ENCODE measurements at regions not wholly inside any gene's neighbourhood (a gene's known extent, or its start where the extent isn't known, plus 50 kb on each side); places are given as distances from the start of the nearest gene placed in this dataset.

- no peak for TF ChIP-seq CTCF (IDR thresholded peaks at IDR 0.05)
These were observed 156.4 kb downstream of the EFNB1 start for GRCh38 chrX:68985135-68985755.

GRCh38 chrX:68983004-68983857 is 154.4 kb downstream of the EFNB1 start:
- no peak for TF ChIP-seq CTCF (IDR thresholded peaks at IDR 0.05)
- peaks cover 7% of the 10 kb centered on the region for H3K27me3 Mint-ChIP-seq (ENCODE audit: insufficient read depth)
- no peak overlapping the region for H3K4me3 Mint-ChIP-seq
- no peaks in the 10 kb centered on the region for H3K9me3 Mint-ChIP-seq
- H3K4me1 Mint-ChIP-seq (ENCODE audit: low read depth): no peaks in the 10 kb centered on the region
- H3K36me3 Mint-ChIP-seq (ENCODE audit: low read depth): no peaks in the 10 kb centered on the region
- no peak overlapping the region for H3K27ac Mint-ChIP-seq
- no peak for DNase-seq

More at GRCh38 chrX:68985135-68985755, 156.4 kb downstream of the EFNB1 start:
- no peak for DNase-seq
- Mint-ChIP-seq H3K4me1 (ENCODE audit: low read depth) (peaks cover 2% of the 10 kb centered on the region; the same call in 1 of the 2 replicates), H3K27me3 (ENCODE audit: insufficient read depth) (peaks cover 7% of the 10 kb centered on the region), H3K9me3 (no peaks in the 10 kb centered on the region), H3K36me3 (ENCODE audit: low read depth) (no peaks in the 10 kb centered on the region), H3K27ac (no peak overlapping the region), H3K4me3 (no peak overlapping the region)

GRCh38 chrX:68982476-68982875 is 153.7 kb downstream of the EFNB1 start:
- Mint-ChIP-seq H3K4me3 (no peak overlapping the region), H3K27me3 (ENCODE audit: insufficient read depth) (peaks cover 7% of the 10 kb centered on the region), H3K36me3 (ENCODE audit: low read depth) (no peaks in the 10 kb centered on the region), H3K4me1 (ENCODE audit: low read depth) (no peaks in the 10 kb centered on the region), H3K27ac (no peak overlapping the region), H3K9me3 (no peaks in the 10 kb centered on the region)
- TF ChIP-seq CTCF (IDR thresholded peaks at IDR 0.05): no peak
- no peak for DNase-seq

- Mint-ChIP-seq H3K36me3 (ENCODE audit: low read depth) (no peaks in the 10 kb centered on the region), H3K4me3 (no peak overlapping the region), H3K27me3 (ENCODE audit: insufficient read depth) (peaks cover 6% of the 10 kb centered on the region), H3K9me3 (no peaks in the 10 kb centered on the region), H3K4me1 (ENCODE audit: low read depth) (no peaks in the 10 kb centered on the region), H3K27ac (no peak overlapping the region)
- TF ChIP-seq CTCF (IDR thresholded peaks at IDR 0.05): no peak
- DNase-seq: no peak
These were observed 152.2 kb downstream of the EFNB1 start for GRCh38 chrX:68980906-68981616.

GRCh38 chrX:68978655-68979054 is 149.8 kb downstream of the EFNB1 start:
- peaks cover 7% of the 10 kb centered on the region for H3K27me3 Mint-ChIP-seq (ENCODE audit: insufficient read depth)
- TF ChIP-seq CTCF (IDR thresholded peaks at IDR 0.05): no peak
- no peak overlapping the region for H3K4me3 Mint-ChIP-seq
- no peaks in the 10 kb centered on the region for H3K9me3 Mint-ChIP-seq
- DNase-seq: no peak
- H3K36me3 Mint-ChIP-seq (ENCODE audit: low read depth): no peaks in the 10 kb centered on the region
- H3K4me1 Mint-ChIP-seq (ENCODE audit: low read depth): no peaks in the 10 kb centered on the region
- H3K27ac Mint-ChIP-seq: no peak overlapping the region

Measured in HFFc6 (cell line).